Loucy (cell line): ENCODE measurements at regions not wholly inside any gene's neighbourhood (a gene's known extent, or its start where the extent isn't known, plus 50 kb on each side); places are given as distances from the start of the nearest gene placed in this dataset.

ENCODE experiments used
- EZH2phosphoT487 ChIP-seq: fragments of 200-600 bp; IDR thresholded peaks from 2 replicates; pipeline ENCODE4 v1.6.1; 2018; ENCODE audit warnings: antibody characterized with exemption, mild to moderate bottlenecking, moderate library complexity, borderline replicate concordance
- TF ChIP-seq, protein P1 (sequence below): fragments of 200-600 bp; sonication (generic); conservative IDR thresholded peaks from 2 replicates; pipeline ENCODE4 v1.5.1; 2014; ENCODE audit warnings: mild to moderate bottlenecking, antibody characterized with exemption, low read length

GRCh38 chr16:86033971-86034370 is 135.0 kb downstream of the IRF8 start:
- TF ChIP-seq, protein P1, sequence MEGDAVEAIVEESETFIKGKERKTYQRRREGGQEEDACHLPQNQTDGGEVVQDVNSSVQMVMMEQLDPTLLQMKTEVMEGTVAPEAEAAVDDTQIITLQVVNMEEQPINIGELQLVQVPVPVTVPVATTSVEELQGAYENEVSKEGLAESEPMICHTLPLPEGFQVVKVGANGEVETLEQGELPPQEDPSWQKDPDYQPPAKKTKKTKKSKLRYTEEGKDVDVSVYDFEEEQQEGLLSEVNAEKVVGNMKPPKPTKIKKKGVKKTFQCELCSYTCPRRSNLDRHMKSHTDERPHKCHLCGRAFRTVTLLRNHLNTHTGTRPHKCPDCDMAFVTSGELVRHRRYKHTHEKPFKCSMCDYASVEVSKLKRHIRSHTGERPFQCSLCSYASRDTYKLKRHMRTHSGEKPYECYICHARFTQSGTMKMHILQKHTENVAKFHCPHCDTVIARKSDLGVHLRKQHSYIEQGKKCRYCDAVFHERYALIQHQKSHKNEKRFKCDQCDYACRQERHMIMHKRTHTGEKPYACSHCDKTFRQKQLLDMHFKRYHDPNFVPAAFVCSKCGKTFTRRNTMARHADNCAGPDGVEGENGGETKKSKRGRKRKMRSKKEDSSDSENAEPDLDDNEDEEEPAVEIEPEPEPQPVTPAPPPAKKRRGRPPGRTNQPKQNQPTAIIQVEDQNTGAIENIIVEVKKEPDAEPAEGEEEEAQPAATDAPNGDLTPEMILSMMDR, result no peak
- TF ChIP-seq EZH2phosphoT487, result no peak
